ENCODE measurements at regions not wholly inside any gene's neighbourhood (a gene's known extent, or its start where the extent isn't known, plus 50 kb on each side); places are given as distances from the start of the nearest gene placed in this dataset.
"Not testable (repeated sequence)": the region's sequence is repeated elsewhere in the genome, so short reads cannot be mapped to it uniquely, and the experiment has no call there.

DNA sequence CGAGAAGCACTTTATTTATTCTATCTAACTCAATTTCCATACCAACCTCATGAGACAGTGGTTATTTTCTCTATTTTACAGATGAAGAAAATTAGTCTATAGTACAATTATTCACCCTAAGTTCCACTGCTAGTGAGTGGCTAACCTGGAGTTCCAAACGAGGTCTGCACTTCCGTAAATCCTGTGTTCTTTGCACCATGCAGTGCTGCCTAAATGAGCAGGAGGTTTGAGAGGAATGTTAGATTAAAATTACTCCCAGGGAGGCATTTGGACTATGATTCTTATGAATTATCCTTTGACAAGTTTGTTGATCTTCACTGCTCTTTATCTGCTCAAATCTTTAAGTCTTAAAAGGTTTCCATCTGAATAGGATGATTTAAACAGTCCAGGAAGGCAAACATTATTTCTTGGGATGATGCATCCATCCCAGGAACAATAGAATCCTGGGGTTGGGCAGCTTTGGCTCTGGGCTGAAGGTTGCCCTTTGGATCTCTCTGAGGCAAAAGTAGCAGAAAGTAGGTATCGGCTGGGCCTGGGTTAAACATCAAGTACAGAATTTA, 400.8 kb downstream of the REEP3 start:
- DNase-seq (ENCODE audit: low read depth), result no peak

DNA sequence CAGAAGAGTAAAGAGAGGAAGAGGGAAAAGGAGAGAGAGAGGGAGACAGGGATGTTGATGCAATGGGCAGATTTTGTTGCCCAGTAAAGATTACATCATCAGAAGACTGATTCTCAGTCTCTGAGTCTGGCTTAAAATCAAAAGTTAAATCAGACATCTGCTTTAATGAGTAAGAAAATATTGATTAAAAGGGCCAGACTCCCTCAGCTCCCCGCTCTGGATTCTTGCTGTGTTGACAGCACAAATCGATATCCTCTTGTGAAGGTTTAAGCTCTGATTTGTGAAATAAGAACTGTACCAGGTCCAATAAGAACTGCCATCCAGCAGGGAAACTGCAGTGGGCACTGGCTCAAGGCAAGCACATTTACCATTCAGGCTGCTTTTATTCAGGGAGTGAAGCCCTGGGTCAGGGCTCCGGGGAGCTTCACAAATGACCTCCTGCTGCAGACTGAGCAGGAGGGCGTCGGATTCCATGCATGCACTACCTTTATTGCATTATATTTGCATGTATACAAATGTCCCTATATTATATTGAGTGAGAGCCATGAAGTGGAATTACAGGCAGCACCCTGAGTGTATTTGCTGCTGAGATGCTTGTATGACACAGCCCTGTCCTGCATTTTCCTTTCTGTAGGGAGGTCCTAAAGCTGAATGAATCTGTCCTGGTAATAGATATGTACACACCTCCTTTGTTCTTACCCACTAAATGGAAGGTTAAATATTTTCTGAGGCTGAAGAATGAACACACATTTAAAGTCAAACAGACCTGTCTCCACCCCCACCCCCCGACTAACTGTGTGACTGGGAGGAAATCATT, 401.5 kb downstream of the REEP3 start:
- DNase-seq (ENCODE audit: low read depth), result no peak

DNA sequence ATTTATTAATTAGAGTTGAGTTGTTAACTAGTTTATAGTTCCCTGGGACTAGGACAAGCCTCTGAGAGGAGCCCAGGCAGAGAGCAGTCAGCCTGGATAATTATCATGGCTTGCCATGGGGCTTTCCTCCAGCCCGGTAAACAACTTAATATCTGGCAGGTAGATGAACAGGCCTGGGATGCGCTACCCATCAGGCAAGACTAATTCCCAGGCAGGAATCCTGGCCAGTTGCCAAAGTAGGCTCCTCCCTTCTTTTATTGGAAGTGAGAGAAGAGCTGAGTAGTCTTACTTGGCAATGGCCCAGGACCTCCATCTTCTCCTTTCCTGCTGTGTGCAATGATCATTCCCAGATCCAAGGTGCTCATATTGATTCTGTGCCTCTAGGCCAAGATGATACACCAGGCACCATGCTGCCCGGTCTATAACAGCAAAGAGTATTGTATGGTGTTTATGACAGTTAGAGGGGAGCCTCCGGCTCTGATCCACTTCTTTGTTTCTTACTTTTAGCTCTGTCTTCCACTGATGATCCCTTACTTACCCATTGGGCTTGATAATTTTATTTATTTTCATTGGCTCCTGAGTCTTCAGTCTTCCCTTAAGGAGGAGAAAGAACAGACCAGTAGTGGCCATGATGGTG, 408.7 kb downstream of the REEP3 start:
- no peak for DNase-seq (ENCODE audit: low read depth)

DNA sequence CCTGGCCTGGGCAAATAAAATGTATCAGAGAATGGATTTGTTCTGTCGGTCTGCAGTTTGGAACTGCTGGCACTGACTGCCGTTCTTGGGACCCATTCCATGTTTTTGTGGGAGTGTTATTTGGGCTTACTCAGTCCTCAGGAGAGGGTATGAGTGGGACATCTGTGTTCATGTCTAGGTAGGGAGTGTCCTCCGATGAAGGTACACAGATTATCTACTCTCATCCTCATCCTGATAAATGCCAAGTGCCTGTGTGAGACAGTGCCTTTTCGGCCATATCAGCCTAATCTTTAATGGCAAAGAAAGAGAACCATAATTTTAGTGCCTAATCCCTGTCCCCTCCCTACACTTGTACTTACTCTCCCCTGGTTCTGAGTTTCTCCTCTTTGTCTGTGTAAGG, 409.4 kb downstream of the REEP3 start:
- no peak for DNase-seq (ENCODE audit: low read depth)

DNA sequence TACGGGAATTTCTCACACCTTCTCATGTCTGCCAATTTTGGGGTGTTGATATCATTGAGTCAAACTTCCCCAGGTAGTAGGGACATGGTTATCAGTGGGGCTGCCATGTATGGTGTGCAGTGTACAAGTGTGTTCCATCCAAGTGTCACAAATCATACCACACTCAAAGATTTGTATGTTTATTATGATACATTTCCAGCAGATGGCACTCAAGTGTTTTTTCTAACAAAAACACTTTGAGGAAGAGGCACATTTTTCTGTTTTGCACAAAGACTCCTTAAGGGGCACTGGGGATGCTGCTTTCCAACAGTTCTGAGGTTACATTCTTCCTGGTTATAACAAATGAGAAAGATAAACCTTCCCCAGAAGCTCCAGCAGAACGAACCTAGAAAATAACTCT, 414.5 kb downstream of the REEP3 start:
- no peak for DNase-seq (ENCODE audit: low read depth)

DNA sequence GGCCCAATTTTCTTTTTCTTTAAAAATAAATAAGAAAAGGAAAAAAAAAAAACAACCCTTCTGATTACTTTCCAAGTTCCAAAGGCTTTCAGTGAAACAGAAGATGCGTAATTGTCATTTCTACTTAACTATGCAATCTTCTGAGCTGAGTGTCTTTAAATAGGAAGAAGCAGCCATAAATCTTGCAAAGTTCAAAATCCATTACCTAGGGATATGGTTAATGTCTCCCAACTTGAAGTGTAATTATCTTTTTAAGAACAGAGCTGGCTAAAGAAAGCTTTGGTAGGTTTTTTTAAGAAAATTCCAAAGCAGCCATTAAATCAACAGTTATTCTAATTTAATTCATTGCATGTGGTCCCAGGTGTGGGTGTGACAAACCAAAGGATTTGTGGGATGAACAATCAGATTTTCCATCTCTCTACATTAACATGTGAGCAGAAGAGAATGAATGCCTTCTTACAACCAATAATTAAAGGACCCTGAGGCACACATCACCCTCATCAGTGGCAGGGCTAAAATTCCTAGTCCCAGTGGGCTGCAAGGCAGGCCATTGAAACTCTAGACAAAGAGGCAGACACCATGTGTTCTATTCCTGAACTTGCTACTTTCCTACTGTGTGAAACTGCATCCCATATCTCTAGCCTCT, 419.2 kb downstream of the REEP3 start:
- no peak for DNase-seq (ENCODE audit: low read depth)

DNA sequence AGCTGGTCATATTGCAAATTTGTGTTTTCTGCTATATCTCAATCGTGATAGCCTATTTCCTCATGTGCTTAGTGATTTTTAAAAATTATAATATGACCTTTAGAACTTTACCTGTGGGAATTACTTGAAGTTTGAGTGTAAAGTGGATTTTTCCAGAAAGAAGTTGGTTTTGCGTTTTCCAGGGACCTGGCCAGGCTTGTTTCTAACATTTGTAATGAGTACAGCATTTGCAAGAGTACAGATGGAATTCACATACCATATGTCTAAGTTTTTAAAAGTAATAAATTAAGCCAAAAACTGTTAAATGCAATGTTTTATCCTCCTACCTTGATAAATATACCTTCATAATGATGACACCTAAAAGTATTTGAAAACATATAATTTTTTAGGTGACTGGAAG, 443.2 kb downstream of the REEP3 start:
- no peak for DNase-seq (ENCODE audit: low read depth)

DNA sequence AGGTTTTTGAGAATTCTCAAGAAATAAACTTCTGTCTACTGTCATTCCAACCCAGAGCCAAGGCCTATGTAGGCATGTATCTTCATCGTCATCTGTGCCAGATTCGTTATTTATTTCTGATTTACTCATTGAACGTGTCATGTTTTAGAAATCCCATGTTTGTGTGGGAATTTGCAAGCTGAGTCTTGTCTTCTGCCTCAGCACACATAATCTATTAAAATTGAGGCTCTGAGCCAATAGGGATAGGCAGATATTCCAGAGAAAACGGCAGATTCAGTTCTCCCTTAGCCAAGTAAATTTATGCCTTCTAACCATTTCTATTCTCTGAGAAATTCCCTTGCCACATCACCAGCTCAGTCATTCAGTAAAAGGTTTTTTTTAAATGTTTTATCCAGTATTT, 444.6 kb downstream of the REEP3 start:
- no peak for DNase-seq (ENCODE audit: low read depth)

DNA sequence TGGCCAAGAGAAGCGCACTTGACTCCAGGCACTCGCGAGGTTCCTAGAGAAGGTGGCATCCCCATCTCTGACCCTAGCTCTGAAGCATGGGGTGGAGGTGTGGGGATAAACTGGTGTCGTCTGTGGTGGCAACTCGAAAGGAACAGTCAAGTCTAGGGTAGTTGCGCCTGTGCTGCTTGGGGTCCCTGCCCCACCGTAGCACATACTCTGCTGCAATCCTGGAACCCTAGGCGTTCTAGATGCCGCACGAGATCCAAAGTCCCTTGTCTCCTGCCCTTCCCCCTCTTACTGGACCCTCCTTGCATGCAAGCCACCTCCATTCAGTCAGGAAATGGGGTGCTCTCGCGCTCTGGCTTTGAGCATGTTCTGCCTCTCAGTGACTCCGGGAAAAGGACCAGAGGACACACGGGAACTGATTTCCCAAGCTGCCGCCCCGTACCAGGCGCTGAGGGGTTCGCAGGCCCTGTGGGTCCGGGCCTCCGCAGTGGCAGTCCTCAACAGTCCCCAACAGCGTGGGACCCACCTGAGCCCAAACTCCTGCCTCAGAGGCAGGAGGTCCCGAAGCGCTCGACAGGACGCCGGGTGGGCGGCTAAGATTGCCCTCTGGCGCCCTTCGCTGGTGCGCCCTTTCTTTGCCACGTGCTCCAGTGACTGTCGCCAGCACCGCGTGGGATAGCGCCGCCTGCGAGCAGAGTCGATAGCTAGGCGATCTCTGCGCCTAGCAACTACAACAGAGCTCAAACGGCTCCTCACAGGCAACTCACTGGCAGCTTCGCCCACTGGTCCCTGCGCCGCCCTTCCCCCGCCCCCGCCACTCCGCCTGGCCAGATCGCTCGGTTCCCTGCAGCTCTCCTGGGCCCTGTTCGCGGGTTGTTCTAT, 452.0 kb downstream of the REEP3 start:
- no peak for DNase-seq (ENCODE audit: low read depth)

DNA sequence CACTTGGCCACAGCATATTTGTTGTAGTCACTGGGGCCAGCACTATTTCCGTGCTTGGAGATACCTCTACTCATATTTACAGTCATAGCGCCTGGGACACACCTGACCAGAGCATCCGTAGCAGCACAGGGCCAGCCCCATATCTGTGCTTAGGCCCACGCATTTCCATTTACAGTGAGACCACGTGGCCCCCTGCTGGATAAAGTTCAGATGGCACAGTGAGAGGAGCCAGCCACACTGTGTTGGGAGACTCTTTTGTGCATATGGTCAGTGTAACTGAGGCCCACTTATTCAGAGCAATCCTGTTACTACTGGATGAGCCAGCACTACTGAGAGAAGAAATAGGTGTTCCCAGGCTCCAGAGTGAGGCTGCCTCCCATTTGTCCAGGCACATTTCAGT, 455.3 kb downstream of the REEP3 start:
- DNase-seq (ENCODE audit: low read depth), result no peak

DNA sequence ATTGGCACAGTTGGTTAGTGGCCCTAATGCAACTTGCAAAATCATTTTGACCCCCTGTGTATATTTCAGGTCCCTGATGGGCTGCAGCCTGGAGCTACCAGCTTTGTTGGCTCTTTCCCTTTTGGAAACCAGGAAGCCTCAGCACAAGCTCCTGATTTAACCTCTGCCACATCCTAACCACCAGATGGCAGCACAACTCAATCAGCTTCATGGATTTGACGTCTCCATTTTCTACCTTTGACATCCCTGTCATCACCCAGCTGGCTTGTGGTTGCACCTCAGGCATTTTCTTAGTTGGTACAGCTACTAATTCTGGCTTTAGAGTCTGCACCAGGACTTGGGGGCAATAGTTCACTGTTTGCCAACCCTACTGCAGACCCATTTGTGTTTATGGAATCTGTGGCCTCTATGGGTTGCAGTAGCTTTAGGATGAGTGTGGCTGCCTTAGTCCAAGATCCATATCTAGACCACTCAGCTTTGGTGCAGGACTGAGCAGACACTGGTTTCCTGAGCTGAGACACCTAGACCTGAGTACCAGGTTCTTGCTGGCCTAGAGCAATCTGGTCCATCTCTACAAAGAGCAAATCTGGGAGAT, 456.2 kb downstream of the REEP3 start:
- DNase-seq (ENCODE audit: low read depth), result no peak

DNA sequence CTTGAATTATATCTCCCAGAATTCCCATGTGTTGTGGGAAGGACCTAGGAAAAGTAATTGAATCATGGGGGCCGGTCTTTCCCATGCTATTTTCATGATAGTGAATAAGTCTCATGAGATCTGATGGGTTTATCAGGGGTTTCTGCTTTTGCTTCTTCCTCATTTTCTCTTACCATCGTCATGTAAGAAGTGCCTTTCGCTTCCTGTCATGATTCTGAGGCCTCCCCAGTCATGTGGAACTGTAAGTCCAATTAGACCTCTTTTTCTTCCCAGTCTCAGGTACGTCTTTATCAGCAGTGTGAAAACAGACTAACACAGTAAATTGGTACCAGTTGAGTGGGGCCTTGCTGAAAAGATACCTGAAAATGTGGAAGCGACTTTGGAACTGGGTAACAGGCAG, 459.7 kb downstream of the REEP3 start:
- not testable (repeated sequence) for DNase-seq (ENCODE audit: low read depth)

DNA sequence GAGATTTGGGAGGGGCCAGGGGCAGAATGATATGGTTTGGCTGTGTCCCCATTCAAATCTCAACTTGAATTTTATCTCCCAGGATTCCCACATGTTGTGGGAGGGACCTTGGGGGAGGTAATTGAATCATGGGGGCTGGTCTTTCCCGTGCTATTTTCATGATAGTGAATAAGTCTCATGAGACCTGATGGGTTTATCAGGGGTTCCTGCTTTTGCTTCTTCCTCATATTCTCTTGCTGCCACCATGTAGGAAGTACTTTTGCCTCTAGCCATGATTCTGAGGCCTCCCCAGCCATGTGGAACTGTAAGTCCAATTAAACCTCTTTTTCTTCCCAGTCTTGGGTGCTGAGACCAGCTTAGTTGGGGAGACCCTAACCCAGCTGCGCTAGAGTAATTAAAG, 462.9 kb downstream of the REEP3 start:
- DNase-seq (ENCODE audit: low read depth), result not testable (repeated sequence)

DNA sequence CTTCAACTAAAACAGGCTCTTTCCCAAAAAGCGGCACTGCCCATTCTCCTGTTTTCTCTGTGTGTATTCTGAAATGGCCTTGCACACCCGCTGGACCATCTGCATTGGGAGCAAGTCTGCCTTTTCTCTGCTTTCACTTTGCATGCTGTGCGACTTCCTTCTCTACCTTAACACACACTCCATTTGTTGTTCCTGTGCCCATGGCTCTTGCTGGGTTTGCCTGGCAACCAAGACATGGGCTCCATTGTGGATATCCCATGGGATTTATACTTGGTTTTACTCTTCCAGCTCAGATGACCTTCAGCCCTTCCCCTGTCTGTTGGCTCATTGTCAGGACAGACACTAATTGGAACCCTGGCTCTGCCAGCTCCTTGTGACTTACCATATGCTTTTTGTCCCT, 465.3 kb downstream of the REEP3 start:
- DNase-seq (ENCODE audit: low read depth), result no peak

DNA sequence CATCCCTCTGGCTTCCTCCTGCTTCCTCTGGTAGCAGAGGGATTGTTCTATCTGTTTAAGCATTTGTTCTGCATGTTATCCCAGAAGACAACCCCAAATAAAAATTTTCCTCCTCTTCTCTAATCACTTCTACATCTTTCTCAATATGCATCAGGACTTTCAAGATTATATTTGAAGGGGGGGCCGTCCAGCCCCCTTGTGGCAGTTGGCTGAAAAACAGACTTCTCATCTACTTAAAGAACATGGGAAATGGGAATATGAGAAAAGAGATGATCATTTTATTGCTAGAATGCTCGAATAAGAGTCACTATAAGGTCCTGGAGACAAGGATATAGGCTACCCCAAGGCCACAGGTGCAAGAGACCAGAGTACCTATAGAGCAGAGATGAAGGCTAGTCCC, 466.0 kb downstream of the REEP3 start:
- DNase-seq (ENCODE audit: low read depth), result no peak

DNA sequence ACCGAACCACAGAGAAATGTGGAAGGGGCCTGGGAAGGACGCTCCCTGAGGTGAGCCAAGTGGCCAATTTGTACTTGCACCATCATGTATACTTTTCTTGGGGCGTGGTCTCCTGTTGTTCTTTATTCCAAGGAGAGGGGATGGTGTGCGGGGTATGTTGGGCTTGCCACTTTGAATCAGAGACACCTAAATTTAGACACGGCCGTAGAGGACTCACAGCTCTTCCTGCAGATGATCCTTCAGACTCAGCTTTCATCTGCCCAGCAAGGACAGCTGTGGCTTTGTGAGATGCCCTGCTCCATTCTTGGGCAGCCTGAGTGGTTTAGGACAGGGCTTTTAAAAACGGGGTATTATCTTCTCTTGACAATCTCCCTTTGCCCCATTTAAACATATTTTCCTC, 473.2 kb downstream of the REEP3 start:
- DNase-seq (ENCODE audit: low read depth), result no peak

DNA sequence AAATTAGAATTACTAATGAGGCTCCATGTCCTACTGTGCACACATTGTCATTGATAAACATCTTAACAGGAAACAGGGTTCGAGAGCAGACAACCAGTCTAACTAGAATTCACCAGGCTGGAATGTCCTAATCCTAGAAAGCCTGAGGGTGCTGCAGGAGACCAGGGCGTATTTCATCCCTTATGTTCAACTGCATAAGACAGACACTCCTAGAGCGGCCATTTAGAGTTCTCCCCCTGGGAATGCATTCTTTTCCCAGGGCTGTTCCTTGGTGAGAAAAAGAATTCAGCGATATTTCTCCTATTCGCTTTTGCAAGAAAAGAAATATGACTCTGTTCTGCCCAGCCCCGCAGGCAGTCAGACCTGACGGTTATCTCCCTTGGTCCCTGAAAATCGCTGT, 486.0 kb downstream of the REEP3 start:
- DNase-seq (ENCODE audit: low read depth), result no peak

DNA sequence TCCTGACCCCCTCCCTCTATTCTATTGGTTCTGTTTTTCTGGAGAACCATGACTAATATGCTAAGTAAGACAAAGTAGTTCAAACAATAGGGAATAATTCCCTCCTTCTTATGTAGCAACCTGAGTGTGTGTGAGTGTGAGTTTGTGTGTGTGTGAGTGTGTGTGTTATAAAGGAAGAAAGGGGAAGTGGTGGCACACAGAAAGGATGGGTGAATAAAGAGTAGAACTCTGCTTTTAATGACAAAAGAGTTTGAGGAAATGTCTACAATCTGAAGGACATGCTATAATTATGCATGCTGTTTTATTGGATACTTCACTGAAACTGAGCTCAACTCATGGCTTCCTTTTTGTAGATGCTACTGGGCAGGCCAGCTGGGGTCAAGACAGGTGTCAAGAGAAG, 489.5 kb downstream of the REEP3 start:
- no peak for DNase-seq (ENCODE audit: low read depth)

DNA sequence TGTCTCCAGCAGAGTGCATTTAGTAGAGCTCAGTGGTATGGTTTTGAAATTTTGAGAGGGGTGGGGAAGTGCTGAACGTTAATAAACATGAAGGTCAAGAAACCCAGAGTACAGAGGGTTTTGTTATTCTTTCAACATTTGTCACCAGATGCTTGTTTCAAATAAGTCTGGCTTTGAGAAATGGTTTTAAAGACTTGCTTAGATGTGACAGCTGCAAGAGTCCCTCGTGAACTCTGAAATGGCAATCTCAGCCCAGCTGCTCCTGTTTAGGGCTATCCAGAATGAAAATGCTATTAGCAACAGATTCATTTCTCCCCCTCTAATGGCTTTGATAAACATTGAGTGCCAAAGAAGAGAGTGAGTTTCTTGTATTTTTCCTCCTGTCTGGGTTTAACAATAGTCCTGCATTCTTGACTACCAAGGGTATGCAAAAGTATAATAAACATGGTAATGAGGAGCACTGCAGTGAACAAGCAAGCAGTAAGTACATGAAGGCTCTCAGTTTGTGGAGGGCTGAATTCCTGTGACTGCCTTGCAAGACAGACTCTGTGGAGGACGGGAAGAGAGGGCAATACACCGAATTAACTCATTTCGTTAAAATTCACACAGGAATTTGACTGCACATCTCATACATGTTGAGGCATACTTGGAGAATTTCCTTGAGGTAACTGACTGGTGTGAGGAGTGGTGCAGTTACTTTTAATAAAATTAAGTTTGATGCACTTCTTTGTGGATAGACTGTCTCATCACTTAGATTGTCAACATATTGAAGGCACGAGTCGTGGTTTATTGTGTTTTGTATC, 490.9 kb downstream of the REEP3 start:
- DNase-seq (ENCODE audit: low read depth), result no peak

DNA sequence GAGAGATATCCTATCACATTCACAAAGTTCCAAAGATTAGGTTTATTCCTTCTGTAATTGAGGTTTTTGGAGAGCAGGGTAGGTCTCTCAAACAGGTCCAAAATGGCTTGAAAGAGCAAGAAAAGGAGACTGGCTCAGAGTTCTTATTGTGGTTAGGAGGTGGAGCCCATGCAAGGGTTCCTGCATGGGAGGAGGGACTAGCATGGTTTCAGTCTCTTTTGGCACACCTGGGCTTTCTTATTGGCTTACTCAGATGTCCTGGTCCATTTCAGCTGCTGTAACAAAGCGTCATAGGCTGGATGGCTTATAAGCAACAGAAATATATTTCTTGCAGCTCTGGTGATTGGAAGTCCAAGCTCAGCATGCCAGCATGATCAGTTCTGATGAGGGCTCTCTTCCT, 493.1 kb downstream of the REEP3 start:
- no peak for DNase-seq (ENCODE audit: low read depth)

DNA sequence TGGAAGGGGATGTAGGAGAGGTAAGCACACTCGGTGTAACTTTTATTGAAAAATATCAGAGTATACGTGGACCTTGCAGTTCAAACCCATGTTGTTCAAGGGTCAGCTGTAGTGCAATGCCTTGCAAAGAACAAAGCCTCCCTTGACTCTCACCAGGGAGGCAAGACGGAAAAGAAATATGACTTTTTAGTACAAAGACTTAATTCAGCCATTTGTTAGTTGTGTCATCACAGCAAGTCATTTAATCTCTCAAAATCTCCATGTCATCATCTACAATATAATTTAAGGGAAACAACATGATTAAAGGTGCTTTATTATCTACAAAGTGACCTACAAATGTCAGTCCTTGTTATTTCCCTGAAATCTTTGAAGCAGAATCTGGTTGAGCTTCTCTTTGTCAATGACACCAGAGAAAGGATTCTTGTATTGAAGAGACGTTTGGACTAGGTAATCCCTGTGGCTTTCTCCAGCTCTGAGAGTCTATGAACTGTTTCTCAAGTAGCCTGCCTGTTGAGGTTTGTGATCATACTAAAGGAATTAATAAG, 502.8 kb downstream of the REEP3 start:
- no peak for DNase-seq (ENCODE audit: low read depth)

Data from fibroblast of the conjunctiva (primary cell).